ENCODE measurements at regions not wholly inside any gene's neighbourhood (a gene's known extent, or its start where the extent isn't known, plus 50 kb on each side); places are given as distances from the start of the nearest gene placed in this dataset.

GRCh38 chr9:121559183-121559582 lies 59.5 kb upstream of the GGTA1 start:
- TF ChIP-seq Cebpa-rat (IDR thresholded peaks at IDR 0.05), result peak in 1 of 11 experiments; percentile 83; a peak in 2 of 22 replicates
- H4K20me1 ChIP-seq, result 0 out of 22 replicates have a peak, but pooled peaks cover 0 to 3% (median 0%) of the 10 kb centered on the region in 11 experiments
- peaks cover 60 to 88% (median 83%) of the 10 kb centered on the region in 10 experiments for H3K4me1 ChIP-seq
- H3K9me3 ChIP-seq (replicated peaks in 1 of 11), result no peaks in the 10 kb centered on the region
- peak overlapping the region; percentile 74 to 96 (median 88) for H3K4me2 ChIP-seq
- H3K27me3 ChIP-seq, result no peaks in the 10 kb centered on the region
- H3K4me3 ChIP-seq, result peak overlapping the region in 4 of 10 experiments; percentile 8 to 31 (median 27); a peak in 1 of 20 replicates
- peak overlapping the region in 9 of 11 experiments; percentile 46 to 69 (median 62); a peak in 16 of 22 replicates for H3K9ac ChIP-seq
- no peaks in the 10 kb centered on the region for H3K36me3 ChIP-seq
- H3K27ac ChIP-seq, result peak overlapping the region in 10 of 11 experiments; percentile 62 to 88 (median 80); a peak in 20 of 22 replicates

- Histone ChIP-seq H3K4me1 (peaks cover 52 to 83% (median 73%) of the 10 kb centered on the region in 10 experiments), H4K20me1 (0 out of 22 replicates have a peak, but pooled peaks cover 0 to 3% (median 0%) of the 10 kb centered on the region in 11 experiments), H3K36me3 (no peaks in the 10 kb centered on the region), H3K9ac (no peak overlapping the region), H3K4me2 (peak overlapping the region in 9 of 11 experiments; percentile 74 to 96 (median 88); a peak in 16 of 22 replicates), H3K9me3 (replicated peaks in 1 of 11) (no peaks in the 10 kb centered on the region), H3K4me3 (no peak overlapping the region), H3K27ac (peak overlapping the region in 4 of 11 experiments; percentile 4 to 45 (median 38); a peak in 1 of 22 replicates), H3K27me3 (no peaks in the 10 kb centered on the region)
- TF ChIP-seq Cebpa-rat (IDR thresholded peaks at IDR 0.05), result no peak
Measured at GRCh38 chr9:121560921-121561320, 61.3 kb upstream of the GGTA1 start.

- H3K4me2 ChIP-seq, result peak overlapping the region; percentile 29 to 96 (median 86)
- H3K9me3 ChIP-seq (replicated peaks in 1 of 11), result no peaks in the 10 kb centered on the region
- H3K27ac ChIP-seq, result peak overlapping the region in 8 of 11 experiments; percentile 10 to 48 (median 34); a peak in 12 of 22 replicates
- peaks cover 52 to 83% (median 74%) of the 10 kb centered on the region in 10 experiments for H3K4me1 ChIP-seq
- no peaks in the 10 kb centered on the region for H3K36me3 ChIP-seq
- no peak overlapping the region for H3K4me3 ChIP-seq
- peak overlapping the region in 1 of 11 experiments; percentile 32; a peak in 1 of 22 replicates for H3K9ac ChIP-seq
- TF ChIP-seq Cebpa-rat (IDR thresholded peaks at IDR 0.05), result peak in 3 of 11 experiments; percentile 21 to 69 (median 52); a peak in 3 of 22 replicates
- peaks cover 0 to 6% (median 0%) of the 10 kb centered on the region in 11 experiments; a peak in 2 of 22 replicates for H4K20me1 ChIP-seq
- peaks cover 0 to 3% (median 0%) of the 10 kb centered on the region in 11 experiments; a peak in 1 of 22 replicates for H3K27me3 ChIP-seq
Measured at GRCh38 chr9:121561385-121562222, 62.0 kb upstream of the GGTA1 start.

GRCh38 chr9:121562301-121562700 lies 62.7 kb upstream of the GGTA1 start:
- Histone ChIP-seq H3K36me3 (no peaks in the 10 kb centered on the region), H3K27ac (peak overlapping the region in 7 of 11 experiments; percentile 10 to 48 (median 34); a peak in 9 of 22 replicates), H3K4me2 (peak overlapping the region; percentile 29 to 96 (median 86)), H3K27me3 (peaks cover 0 to 7% (median 0%) of the 10 kb centered on the region in 11 experiments; a peak in 1 of 22 replicates), H4K20me1 (peaks cover 0 to 9% (median 0%) of the 10 kb centered on the region in 11 experiments; a peak in 2 of 22 replicates), H3K4me3 (no peak overlapping the region), H3K9ac (no peak overlapping the region; a peak in 1 of 22 replicates), H3K4me1 (peaks cover 52 to 83% (median 74%) of the 10 kb centered on the region in 10 experiments), H3K9me3 (replicated peaks in 1 of 11) (no peaks in the 10 kb centered on the region)
- TF ChIP-seq Cebpa-rat (IDR thresholded peaks at IDR 0.05), result no peak

- H3K4me1 ChIP-seq, result peaks cover 52 to 83% (median 74%) of the 10 kb centered on the region in 10 experiments
- H3K36me3 ChIP-seq, result no peaks in the 10 kb centered on the region
- no peak overlapping the region for H3K4me2 ChIP-seq
- no peak overlapping the region for H3K27ac ChIP-seq
- no peak overlapping the region for H3K4me3 ChIP-seq
- TF ChIP-seq Cebpa-rat (IDR thresholded peaks at IDR 0.05), result no peak
- no peak overlapping the region for H3K9ac ChIP-seq
- peaks cover 0 to 9% (median 0%) of the 10 kb centered on the region in 11 experiments; a peak in 2 of 22 replicates for H4K20me1 ChIP-seq
- peaks cover 0 to 11% (median 0%) of the 10 kb centered on the region in 11 experiments; a peak in 1 of 22 replicates for H3K27me3 ChIP-seq
- H3K9me3 ChIP-seq (replicated peaks in 1 of 11), result no peaks in the 10 kb centered on the region
Measured at GRCh38 chr9:121563425-121563824, 63.8 kb upstream of the GGTA1 start.

GRCh38 chr9:121563881-121564460 lies 64.3 kb upstream of the GGTA1 start:
- H4K20me1 ChIP-seq, result peaks cover 0 to 9% (median 0%) of the 10 kb centered on the region in 11 experiments; a peak in 2 of 22 replicates
- no peak overlapping the region for H3K9ac ChIP-seq
- TF ChIP-seq Cebpa-rat (IDR thresholded peaks at IDR 0.05), result no peak
- H3K27ac ChIP-seq, result no peak overlapping the region
- H3K9me3 ChIP-seq (replicated peaks in 1 of 11), result no peaks in the 10 kb centered on the region
- H3K4me1 ChIP-seq, result peaks cover 52 to 83% (median 74%) of the 10 kb centered on the region in 10 experiments
- no peak overlapping the region for H3K4me2 ChIP-seq
- H3K4me3 ChIP-seq, result no peak overlapping the region
- H3K36me3 ChIP-seq, result no peaks in the 10 kb centered on the region
- H3K27me3 ChIP-seq, result peaks cover 0 to 11% (median 0%) of the 10 kb centered on the region in 11 experiments; a peak in 1 of 22 replicates

- H3K9me3 ChIP-seq (replicated peaks in 1 of 11), result no peaks in the 10 kb centered on the region
- H3K36me3 ChIP-seq, result no peaks in the 10 kb centered on the region
- H3K9ac ChIP-seq, result no peak overlapping the region; a peak in 1 of 22 replicates
- H3K4me1 ChIP-seq, result peaks cover 49 to 79% (median 69%) of the 10 kb centered on the region in 10 experiments
- H3K27me3 ChIP-seq, result peaks cover 0 to 11% (median 0%) of the 10 kb centered on the region in 11 experiments; a peak in 1 of 22 replicates
- peaks cover 0 to 9% (median 0%) of the 10 kb centered on the region in 11 experiments; a peak in 2 of 22 replicates for H4K20me1 ChIP-seq
- TF ChIP-seq Cebpa-rat (IDR thresholded peaks at IDR 0.05), result no peak
- H3K27ac ChIP-seq, result no peak overlapping the region
- no peak overlapping the region for H3K4me2 ChIP-seq
- no peak overlapping the region for H3K4me3 ChIP-seq
Measured at GRCh38 chr9:121564504-121565260, 65.0 kb upstream of the GGTA1 start.
